ENCODE measurements at regions not wholly inside any gene's neighbourhood (a gene's known extent, or its start where the extent isn't known, plus 50 kb on each side); places are given as distances from the start of the nearest gene placed in this dataset.

DNA sequence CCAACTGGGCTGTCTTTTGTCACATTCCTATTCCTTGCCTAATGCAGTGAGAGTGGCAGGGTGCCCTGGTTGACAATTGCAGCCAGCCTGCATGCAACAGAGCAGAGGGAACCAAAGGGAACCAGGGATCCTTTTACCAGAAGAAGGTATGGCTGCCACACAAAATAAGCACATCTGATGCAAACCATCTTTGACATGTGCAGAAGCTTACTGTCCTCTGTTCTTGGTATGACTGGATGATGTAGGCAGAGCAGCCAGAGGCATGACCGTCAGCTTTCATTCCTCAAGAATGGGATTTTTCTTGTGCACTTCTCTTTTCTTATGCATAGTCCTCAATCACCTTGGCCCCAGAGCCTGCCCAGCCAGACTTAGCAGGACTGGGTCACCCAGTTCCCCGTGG, 116.1 kb downstream of the UQCRFS1 start:
- DNase-seq (ENCODE audit: low read depth) = no peak

DNA sequence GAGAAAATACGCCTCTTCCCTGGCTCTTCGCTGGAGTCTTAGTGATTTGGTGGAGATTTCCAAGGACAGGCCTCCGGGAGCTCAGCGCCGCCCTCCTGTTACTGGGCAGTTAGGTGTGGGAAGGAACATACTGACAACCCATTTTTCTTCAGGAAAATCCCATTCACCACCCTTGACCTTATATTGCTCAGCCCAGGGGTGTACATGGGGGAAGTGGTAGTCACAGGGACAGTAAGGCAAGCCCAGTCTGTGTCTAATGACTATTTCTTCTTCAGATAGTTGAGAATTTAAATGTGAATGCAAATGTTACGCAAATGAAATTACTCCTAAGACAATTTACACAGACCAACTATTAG, 119.4 kb downstream of the UQCRFS1 start:
- no peak for DNase-seq (ENCODE audit: low read depth)

DNA sequence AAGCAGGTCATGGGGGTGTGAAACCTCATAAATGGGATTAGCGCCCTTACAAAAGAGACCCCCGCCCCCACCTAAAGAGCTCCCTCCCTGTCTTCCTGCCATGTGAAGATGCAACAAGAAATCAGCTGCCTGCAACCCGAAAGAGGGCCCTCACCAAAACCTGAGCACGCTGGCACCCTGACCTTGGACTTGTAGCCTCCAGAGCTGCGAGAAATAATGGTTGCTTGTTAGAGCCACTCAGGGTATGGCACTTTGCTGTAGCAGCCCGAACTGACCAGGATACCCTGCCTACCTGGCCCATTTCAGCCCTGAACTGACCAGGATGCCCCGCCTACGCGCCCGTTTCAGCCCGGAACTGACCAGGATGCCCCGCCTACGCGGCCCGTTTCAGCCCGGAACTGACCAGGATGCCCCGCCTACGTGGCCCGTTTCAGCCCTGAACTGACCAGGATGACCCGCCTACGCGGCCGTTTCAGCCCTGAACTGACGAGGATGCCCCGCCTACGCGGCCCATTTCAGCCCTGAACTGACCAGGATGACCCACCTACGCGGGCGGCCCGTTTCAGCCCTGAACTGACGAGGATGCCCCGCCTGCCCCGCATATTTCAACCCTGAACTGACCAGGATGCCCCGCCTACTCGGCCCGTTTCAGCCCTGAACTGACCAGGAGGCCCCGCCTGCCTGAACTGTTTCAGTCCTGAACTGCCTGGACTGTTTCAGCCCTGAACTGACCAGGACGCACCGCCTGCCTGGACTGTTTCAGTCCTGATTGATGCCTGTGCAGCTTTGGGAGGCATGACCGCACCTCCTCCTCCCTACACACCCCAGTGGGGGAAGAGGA, 120.0 kb downstream of the UQCRFS1 start:
- no peak for DNase-seq (ENCODE audit: low read depth)

DNA sequence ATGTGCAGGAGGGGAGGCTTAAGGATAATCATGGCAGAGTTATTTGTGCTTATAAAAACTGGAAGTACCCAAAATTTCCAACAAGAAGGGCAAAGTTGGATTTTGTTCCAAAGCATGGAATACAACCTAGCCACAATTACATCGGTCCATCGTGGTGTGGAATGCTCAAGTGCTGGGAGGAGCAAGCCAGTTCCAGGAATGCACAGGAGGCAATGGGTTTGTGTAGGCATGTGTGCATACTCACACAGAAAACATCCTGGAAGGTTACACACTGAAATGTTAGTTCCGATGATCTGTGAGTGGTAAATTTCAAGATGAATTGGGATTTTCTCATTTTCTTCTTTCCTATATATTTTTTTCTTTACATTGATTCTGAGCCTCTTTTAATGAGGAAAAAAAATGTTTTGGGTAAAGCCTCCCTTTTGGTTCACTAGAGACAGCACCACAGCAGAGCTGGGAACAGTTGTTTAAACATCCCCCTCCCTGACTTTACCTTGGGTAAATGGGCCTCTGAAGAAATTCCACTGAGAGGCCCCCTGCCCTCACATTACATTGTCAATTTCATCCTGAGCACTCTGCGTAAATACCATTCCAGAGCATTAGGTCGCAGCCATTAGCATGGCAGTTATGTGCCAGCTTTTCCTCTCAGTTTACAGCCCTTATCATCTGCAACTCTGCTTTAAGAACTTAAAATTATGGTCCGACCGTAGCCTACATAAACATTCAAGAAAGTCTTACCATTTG, 122.0 kb downstream of the UQCRFS1 start:
- no peak for DNase-seq (ENCODE audit: low read depth)

DNA sequence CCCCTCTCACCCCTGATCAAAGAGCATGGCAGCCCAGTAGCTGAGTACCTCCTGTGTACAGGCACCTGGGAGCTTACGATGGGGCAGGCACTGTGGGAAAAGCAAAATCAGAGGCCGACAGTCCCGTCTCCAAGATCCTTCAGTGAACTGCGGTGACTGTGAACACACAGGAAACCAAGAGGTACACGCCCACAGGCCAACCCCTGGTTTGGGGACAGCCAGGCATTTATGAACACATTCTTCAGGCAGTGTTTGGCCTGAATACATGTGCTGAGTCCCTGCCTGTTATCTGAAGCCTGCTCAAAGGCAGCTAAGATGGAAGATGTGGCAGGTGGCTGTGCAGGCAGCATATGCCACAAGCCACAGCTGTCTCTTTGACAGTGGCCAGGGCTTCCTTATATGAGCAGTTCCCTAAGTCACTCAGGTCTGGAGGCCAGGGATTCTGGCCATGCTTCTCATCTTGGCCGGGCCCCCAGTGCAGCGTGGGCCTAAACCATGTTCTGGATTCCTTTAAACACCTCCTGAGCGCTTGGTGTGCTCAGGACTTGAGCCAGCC, 123.6 kb downstream of the UQCRFS1 start:
- no peak for DNase-seq (ENCODE audit: low read depth)

DNA sequence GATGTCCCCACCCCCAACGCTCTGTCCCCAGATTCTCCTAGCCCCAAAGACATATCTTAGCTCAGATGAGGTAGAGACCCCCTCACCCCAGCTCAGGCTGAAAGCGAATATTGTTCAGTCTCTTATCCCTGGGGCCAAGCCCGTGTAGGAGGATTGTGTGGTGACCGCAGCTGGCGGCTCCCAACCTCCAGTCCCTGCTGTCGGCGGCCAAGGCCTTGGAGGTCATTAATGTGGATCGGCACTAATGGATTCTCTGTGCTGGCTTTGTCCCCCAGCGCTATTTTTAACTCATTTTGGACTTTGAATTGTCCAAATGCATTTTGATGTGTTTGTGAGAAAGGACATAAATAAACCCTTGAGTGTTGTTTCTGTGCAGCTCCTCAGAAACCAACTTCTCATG, 124.2 kb downstream of the UQCRFS1 start:
- no peak for DNase-seq (ENCODE audit: low read depth)

DNA sequence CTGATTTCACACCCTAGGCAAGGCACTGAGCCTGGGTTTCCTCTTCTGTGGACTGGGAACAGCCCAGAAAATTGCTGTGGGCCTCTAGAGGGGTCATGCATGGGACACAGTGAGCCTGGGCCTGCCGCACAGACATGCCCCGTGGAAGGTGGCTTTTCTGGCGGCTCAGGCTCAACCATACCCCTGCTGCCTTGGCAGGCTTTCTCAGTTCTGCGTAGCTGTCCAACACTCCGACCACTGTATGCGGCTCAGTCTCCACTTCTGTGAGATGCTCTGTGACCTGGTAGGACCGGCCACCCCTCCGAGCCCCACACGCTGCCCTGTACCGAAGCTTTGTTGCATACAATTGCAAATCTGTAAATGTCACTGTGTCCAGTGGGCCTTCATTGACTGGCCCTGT, 126.3 kb downstream of the UQCRFS1 start:
- DNase-seq (ENCODE audit: low read depth) = no peak

DNA sequence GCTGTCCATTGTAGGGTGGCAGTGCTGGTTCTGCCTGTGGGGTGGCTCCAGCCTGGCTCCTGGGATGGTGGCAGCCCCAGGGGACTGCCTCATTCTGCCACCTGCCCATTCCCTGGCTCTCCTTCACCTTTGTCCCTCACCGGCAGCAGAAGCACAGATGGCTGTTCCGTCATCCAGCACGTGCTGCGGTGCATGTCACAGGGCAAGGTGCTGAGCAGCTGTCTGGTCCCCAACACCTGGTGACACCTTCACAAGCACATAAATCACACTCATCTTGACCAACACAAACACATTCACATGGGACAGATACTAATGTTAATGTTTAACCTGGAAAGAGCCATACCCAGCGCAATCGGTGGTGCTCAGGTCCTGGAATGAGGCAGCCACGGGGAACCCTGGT, 126.8 kb downstream of the UQCRFS1 start:
- no peak for DNase-seq (ENCODE audit: low read depth)

DNA sequence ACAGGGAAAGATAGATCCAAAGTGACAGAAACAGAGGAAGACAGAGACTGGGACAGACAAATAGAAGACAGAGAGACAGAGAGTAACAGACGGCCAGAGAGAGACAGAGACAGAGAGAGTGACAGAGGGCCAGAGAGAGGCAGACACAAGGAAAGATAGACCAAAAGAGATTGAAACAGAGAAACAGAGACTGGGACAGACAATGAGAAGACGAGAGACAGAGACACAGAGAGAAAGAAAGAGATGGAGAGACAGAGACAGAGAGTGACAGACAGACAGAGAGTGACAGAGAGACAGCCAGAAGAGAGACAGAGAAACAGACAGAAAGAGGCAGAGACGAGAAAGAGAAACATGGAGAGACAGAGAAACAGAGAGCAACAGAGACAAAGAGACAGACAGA, 127.3 kb downstream of the UQCRFS1 start:
- no peak for DNase-seq (ENCODE audit: low read depth)

DNA sequence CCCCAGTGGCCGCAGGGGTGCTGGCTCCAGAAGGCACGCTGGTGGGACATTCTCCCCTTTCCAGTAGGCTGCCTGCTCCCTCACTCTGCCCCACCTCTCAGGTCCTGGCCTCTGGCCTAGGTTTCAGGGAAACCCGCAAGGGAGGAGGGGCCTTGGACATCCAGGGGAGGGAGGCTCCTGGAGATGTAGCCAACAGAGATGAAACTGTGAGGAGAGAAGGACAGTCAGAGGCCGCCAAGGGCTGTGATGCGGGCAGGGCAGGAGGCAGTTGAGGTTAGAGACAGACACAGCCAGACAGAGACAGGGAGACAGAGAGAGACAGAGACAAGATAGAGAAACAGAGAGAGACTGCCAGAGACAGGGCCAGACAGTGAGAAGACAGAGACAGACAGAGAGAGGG, 127.7 kb downstream of the UQCRFS1 start:
- DNase-seq (ENCODE audit: low read depth) = no peak

DNA sequence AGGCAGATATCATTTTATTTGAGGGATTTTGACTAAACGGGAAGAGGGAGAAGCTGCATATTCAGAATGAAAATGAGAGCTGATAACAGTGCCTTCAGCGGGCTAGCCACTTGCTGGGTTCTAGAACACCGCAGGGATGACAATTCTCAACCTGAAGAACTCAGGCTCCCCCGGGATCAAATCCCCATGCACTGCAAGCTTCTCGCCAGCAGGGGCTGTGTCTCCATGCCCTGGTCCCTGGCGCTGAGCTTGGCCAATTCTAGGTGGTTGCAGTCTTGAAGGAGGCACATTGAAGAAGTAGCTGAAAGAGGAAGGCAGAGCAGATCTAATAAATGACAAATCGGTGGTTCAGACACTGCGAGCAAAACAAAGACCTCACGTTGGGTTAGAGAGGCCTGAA, 128.7 kb downstream of the UQCRFS1 start:
- DNase-seq (ENCODE audit: low read depth) = no peak

DNA sequence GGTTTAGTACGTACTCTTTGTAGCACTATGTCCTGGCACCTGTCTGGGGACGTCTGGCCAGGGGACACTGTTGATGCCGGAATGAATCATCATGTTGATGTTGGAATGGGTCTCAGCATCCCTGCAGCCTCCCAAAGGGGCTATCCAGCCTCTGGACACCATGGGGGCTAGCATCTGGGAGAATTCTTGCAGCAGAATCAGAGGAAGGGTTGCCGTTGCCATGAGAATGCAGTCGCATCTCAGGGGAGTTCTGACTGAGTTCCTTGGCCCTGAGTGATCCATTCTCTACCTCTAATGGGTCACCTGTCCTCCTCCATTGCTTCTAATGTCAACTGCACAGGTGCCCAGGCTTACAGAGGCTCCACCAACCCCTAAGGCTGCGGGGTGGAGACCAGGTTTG, 129.1 kb downstream of the UQCRFS1 start:
- DNase-seq (ENCODE audit: low read depth) = no peak

DNA sequence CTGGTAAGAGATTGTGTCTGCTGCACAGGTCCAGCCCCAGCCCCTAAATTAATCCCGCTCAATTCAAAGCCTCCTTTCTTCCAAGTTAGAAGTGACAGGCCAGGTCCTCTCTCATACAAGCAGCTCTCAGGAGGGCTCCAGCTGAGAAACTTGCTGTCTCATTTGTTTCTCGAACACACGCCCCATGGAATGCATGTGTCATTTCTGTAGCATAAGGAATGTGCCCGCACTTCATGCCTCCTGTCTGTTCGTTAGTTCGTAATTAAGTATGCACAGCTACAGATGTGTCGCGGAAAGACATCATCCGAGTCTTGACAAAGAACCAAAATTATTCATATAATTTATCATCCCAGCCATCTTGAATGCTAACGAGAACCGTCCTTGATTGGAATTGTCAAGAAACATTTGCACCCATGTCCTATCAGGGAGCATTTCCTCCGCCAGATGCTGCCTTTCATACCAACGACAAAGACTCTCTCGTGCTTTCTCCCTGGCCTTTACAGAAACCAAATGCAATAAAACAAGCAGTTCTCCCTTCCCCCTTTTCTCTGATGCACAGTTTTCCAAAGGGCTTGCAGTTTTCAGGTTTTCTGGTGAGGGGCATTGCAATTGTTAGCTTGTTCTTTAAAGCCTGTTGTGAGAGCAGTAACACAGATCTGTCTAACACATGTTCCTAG, 133.5 kb downstream of the UQCRFS1 start:
- DNase-seq (ENCODE audit: low read depth) = no peak

DNA sequence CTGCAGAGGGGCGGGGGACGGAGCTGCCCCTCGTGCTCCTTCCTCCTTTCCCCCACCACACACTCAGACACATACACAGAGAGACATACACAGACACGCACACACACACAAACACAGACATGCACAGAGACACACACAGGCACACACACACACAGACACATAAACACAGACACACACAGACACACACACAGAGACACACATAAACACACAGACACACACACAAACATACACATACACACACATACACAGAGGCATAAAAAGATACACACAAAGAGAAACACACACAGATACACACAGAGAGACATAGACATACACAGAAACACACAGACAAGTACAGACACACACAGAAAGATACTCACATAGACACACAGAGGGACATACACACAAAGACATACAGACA, 136.0 kb downstream of the UQCRFS1 start:
- no peak for DNase-seq (ENCODE audit: low read depth)

DNA sequence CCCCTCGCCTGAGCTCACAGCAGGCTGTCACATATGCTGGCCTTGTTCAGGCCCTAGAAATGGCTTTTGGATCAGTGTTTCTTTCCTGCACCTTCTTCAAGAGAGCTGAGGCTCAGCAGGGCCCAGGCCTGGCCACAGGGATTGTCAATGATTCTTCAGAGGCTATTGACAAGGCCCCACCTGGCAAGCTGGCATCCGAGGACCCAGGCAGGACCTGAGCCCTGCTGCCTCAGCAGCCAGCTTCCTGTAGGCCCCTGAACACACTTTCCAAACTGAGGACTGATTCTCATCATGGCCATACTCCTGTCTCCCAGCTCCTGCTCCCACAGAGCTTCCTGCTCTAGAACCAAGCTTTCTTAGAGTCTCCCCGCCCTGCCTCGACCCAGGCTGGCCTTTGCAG, 136.8 kb downstream of the UQCRFS1 start:
- DNase-seq (ENCODE audit: low read depth) = no peak

DNA sequence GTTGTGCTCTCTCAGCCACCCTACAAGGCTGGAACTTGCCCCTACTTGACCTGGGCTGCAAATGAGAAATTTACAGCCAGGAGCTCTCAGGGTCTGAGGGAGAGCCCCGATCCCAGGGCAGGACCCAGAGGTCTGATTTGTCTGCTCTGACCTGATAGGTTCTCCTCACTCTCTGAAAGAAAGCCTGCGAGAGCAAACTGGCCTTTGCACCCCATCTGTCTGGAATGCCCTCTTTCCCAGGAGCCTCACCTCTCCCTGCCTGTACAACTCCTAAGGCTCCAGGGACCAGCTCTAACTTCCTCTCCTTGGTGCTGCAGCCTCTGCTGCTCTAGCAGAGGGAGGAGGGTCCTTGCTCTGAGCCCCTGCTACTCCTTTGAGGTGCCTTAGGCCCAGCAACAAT, 137.8 kb downstream of the UQCRFS1 start:
- DNase-seq (ENCODE audit: low read depth) = no peak

DNA sequence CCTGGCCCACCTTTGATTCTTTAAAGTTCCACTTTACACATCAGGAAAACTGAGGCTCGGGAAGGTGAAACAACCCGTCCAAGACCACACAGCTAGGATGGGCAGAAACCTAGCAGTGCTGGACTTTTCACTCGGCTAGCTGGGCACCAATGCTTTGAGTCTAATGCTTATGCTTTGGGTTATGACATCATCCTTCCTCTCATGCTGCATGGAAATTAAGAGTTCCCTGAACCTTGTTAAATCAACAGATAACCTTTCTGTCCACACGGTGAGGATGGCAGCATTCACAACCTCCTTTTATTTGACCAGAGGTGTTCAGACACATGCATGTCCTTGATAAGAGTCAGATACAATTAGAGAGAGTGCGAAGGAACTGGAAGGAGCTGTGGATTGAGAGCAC, 138.4 kb downstream of the UQCRFS1 start:
- DNase-seq (ENCODE audit: low read depth) = no peak

DNA sequence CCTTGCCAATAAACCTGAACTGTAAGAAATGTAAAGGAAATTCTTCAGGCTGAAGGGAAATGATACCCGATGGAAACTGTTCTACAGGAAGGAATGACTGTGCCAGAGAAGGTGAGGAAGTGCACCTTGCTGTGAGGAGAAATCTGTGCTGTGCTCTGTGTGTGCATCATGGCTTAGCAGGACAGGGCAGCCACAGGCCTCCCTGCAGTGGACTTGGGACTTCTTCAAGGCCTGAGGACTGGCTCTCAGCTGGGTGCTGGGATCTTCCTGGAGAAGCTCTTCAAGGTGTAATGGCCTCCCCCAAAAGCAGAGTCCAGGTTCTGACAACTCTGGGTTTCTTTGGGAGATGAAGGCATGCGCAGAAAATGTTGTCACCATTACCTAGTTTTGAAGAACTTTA, 145.1 kb downstream of the UQCRFS1 start:
- DNase-seq (ENCODE audit: low read depth) = no peak

DNA sequence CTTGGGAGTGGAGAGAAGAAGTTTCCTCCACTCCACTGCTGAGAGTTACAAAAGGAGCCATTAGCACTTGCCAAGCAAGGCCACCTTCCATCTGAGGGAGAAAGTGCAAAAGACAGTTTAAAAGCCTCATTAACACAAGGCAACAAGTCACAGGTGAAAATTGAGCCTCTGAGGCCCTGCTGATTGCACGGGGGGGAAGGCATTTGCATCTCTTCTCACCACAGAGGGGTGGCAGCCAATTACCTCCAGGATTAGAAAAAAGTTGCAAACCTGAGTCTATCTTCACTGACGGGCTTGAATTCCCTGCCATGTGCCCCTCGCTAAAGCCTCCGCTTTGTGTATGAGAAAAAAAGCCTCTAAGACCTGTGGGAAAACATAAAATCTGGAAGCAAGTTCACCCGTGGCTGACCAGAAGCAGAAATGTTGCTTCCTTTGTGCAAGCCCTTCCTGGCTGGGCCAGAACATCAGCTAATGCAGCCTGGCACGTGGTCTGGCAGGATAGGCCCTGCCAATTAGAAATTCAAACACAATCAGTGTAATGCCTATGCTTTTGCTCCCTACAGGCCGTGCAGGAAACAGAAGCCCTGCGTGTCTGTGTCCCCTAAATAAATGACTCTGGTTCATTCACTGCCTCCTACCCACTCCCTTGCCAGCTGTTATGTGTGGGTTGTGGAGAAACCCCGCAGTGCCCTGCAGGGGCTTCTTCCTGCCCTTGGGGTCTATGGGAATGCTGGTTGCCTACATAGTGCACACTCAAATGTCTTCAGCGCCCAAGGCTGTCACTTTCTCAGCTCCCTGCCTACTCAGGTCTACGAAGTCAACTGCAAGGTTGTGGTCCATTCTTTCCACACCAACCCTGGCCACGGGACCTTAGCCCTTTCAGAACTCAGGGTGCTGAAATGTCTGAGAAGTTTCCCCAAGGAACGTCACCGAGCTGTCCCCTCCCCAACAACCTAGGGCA, 150.2 kb downstream of the UQCRFS1 start:
- no peak for DNase-seq (ENCODE audit: low read depth)

DNA sequence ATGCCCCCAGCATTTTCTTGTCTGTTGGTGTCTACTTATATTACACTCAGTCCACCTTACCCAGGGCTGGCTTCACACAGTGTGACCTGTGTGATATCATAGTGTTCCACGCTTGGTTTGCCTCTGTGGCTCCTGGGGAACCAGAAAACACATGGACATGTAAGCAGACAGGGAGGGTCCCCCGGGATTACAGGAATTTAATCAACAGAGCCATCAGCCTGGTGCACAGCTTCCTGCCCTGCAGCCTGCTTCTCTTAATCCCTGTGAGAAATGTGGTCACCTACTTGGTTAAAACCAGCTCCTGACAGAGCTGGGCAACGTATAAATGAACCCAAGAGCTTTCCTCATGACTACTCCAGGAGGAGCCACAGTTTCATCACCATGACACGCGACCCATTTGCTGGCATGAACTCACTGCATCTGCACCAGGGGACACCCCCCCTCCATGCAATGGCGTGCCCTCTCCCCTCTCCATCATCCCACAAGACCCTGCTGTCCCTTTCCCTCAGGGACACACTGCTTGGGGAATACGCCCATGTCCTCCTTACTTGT, 152.1 kb downstream of the UQCRFS1 start:
- DNase-seq (ENCODE audit: low read depth) = no peak

DNA sequence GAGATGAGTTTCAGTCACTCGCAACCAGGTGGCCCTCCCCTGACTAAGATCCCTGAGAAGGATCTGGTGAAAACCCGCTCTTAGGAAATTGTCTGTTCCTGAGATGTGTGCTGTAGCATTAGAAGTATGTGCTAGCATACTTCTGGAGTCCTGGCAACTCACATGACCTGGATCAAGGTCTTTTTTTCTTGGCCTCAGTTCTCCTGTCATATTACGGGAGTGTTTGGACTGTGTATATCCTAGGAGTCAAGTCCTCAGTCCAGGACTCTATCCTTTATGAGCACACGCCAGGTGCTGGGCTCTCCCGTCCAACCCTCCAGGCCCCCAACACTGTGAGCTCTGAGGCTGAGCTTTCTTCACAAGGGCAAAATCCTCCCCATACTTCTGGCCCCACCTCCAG, 156.4 kb downstream of the UQCRFS1 start:
- DNase-seq (ENCODE audit: low read depth) = no peak

All from stimulated activated CD8-positive, alpha-beta memory T cell treated with anti-CD3 and anti-CD28 coated beads, Interleukin-7, amount 100 ng/mL, for 24 hours (primary cell).